ENCODE measurements at regions not wholly inside any gene's neighbourhood (a gene's known extent, or its start where the extent isn't known, plus 50 kb on each side); places are given as distances from the start of the nearest gene placed in this dataset.

GRCh38 chr10:28130267-28130666 lies 131.4 kb upstream of the ODAD2 start:
- Histone ChIP-seq H3K4me1 (ENCODE audit: insufficient read depth, low read length, poor library complexity, severe bottlenecking) (no peaks in the 10 kb centered on the region), H3K27ac (ENCODE audit: low read depth, low read length, poor library complexity, severe bottlenecking) (no peak overlapping the region), H3K9me3 (ENCODE audit: low read depth, low read length, poor library complexity, severe bottlenecking) (peaks cover 4% of the 10 kb centered on the region), H3K4me3 (ENCODE audit: low read depth, low read length, poor library complexity, severe bottlenecking) (no peak overlapping the region), H3K36me3 (ENCODE audit: insufficient read depth, low read length, poor library complexity, severe bottlenecking) (no peaks in the 10 kb centered on the region), H3K27me3 (replicated peaks; ENCODE audit: insufficient read depth, low read depth, low read length, poor library complexity) (no peaks in the 10 kb centered on the region)
- CTCF ChIA-PET, result interaction anchor here (0.5 kb wide), 1 partner anchor 260 kb away, joined by 10 read pairs; no protein-coding TSS in a partner anchor
- TF ChIP-seq CTCF (conservative IDR thresholded peaks at IDR 0.05; ENCODE audit: low read depth, low read length) (no peak), EZH2 (IDR thresholded peaks at IDR 0.05; ENCODE audit: borderline replicate concordance, low read depth, low read length, poor library complexity, severe bottlenecking) (no peak)
- POLR2A ChIA-PET (ENCODE audit: low non-redundant PET), result no interaction called here
- no TSS peak for BruUV-seq (replicated peaks)
- peak; percentile 38 for DNase-seq (ENCODE audit: low spot score)
- intact Hi-C loops (cut with micrococcal nuclease; ENCODE audit: unreplicated experiment), result no loop called here

- no TSS peak for BruUV-seq (replicated peaks)
- H3K27ac ChIP-seq (ENCODE audit: low read depth, low read length, poor library complexity, severe bottlenecking), result no peak overlapping the region
- no peak for DNase-seq (ENCODE audit: low spot score)
- H3K27me3 ChIP-seq (replicated peaks; ENCODE audit: insufficient read depth, low read depth, low read length, poor library complexity), result no peaks in the 10 kb centered on the region
- H3K9me3 ChIP-seq (ENCODE audit: low read depth, low read length, poor library complexity, severe bottlenecking), result no peaks in the 10 kb centered on the region
- POLR2A ChIA-PET (ENCODE audit: low non-redundant PET), result no interaction called here
- TF ChIP-seq CTCF (conservative IDR thresholded peaks at IDR 0.05; ENCODE audit: low read depth, low read length) (no peak), EZH2 (IDR thresholded peaks at IDR 0.05; ENCODE audit: borderline replicate concordance, low read depth, low read length, poor library complexity, severe bottlenecking) (no peak)
- CTCF ChIA-PET, result no interaction called here
- no peaks in the 10 kb centered on the region for H3K4me1 ChIP-seq (ENCODE audit: insufficient read depth, low read length, poor library complexity, severe bottlenecking)
- H3K36me3 ChIP-seq (ENCODE audit: insufficient read depth, low read length, poor library complexity, severe bottlenecking), result no peaks in the 10 kb centered on the region
- H3K4me3 ChIP-seq (ENCODE audit: low read depth, low read length, poor library complexity, severe bottlenecking), result no peak overlapping the region
- intact Hi-C loops (cut with micrococcal nuclease; ENCODE audit: unreplicated experiment), result no loop called here
Measured at GRCh38 chr10:28127881-28128280, 129.0 kb upstream of the ODAD2 start.

DNA sequence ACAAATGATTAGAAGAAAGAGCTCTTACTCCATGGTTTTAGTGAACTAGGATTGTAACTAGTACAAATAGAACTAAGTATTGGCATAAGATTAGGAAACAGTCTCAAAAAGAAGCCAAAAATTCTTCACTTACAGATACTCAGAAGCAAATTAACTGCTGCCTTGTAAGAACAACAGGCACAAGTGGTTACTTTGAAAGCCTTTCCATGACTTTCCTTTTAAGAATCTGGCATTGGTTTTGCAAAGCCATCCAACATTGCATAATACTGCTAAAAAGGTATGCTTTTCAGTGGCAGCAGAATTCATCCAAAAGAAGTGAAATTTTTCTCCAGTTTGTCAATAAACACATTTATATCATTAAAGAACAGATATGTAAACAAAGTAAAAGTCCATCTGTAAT lies 126.8 kb upstream of the ODAD2 start:
- DNase-seq (ENCODE audit: low spot score), result no peak
- Histone ChIP-seq H3K4me3 (ENCODE audit: low read depth, low read length, poor library complexity, severe bottlenecking) (no peak overlapping the region), H3K36me3 (ENCODE audit: insufficient read depth, low read length, poor library complexity, severe bottlenecking) (no peaks in the 10 kb centered on the region), H3K4me1 (ENCODE audit: insufficient read depth, low read length, poor library complexity, severe bottlenecking) (no peaks in the 10 kb centered on the region), H3K9me3 (ENCODE audit: low read depth, low read length, poor library complexity, severe bottlenecking) (no peaks in the 10 kb centered on the region), H3K27ac (ENCODE audit: low read depth, low read length, poor library complexity, severe bottlenecking) (no peak overlapping the region), H3K27me3 (replicated peaks; ENCODE audit: insufficient read depth, low read depth, low read length, poor library complexity) (no peaks in the 10 kb centered on the region)
- ChIA-PET CTCF (no interaction called here), POLR2A (ENCODE audit: low non-redundant PET) (no interaction called here)
- no TSS peak for BruUV-seq (replicated peaks)
- intact Hi-C loops (cut with micrococcal nuclease; ENCODE audit: unreplicated experiment), result no loop called here
- TF ChIP-seq CTCF (conservative IDR thresholded peaks at IDR 0.05; ENCODE audit: low read depth, low read length), result no peak
- no peak for TF ChIP-seq EZH2 (IDR thresholded peaks at IDR 0.05; ENCODE audit: borderline replicate concordance, low read depth, low read length, poor library complexity, severe bottlenecking)
